Testis (tissue), 2 donors: ENCODE measurements at regions not wholly inside any gene's neighbourhood (a gene's known extent, or its start where the extent isn't known, plus 50 kb on each side); places are given as distances from the start of the nearest gene placed in this dataset.

Experiments
- CTCF ChIP-seq, 3 experiments: fragments of 450-650 bp in 2 of 3; fragments of 200-600 bp in 1 of 3; sonication (generic) in 1 of 3; IDR thresholded peaks; one replicate each; pipeline ENCODE4 v1.5.1; 2016 to 2019; ENCODE audit warnings: antibody characterized with exemption in 3 of 3, mild to moderate bottlenecking in 2 of 3, moderate library complexity in 1 of 3
- POLR2A ChIP-seq: fragments of 450-650 bp; IDR thresholded peaks from one replicate; pipeline ENCODE4 v1.6.1; 2017; ENCODE audit warnings: antibody characterized with exemption, mild to moderate bottlenecking, moderate library complexity

- no peak for TF ChIP-seq POLR2A
- TF ChIP-seq CTCF (IDR thresholded peaks at IDR 0.05): no peak
Measured at GRCh38 chr16:80034469-80034826, 433.9 kb upstream of the MAF start.
